Loucy (cell line): ENCODE measurements at regions not wholly inside any gene's neighbourhood (a gene's known extent, or its start where the extent isn't known, plus 50 kb on each side); places are given as distances from the start of the nearest gene placed in this dataset.

Experiments
- H2AFZ ChIP-seq: fragments of 200-600 bp; sonication (generic); 2 replicates; pipeline ENCODE4 v1.6.0; 2016; ENCODE audit warnings: antibody characterized with exemption, mild to moderate bottlenecking, low read length, moderate library complexity
- H3F3A ChIP-seq: fragments of 200-600 bp; 2 replicates; pipeline ENCODE4 v1.6.0; 2016; ENCODE audit warnings: antibody characterized with exemption, low read depth, mild to moderate bottlenecking
- H3K27me3 ChIP-seq: fragments of 200-600 bp; sonication (generic); 2 replicates; pipeline ENCODE4 v1.6.1; 2014; ENCODE audit warnings: low read length, mild to moderate bottlenecking; ENCODE audit not compliant: insufficient read depth, poor library complexity, severe bottlenecking
- H3K36me3 ChIP-seq: fragments of 200-600 bp; sonication (generic); 2 replicates; pipeline ENCODE4 v1.6.1; 2016; ENCODE audit warnings: low read length; ENCODE audit not compliant: insufficient read depth
- H3K4me1 ChIP-seq: fragments of 200-600 bp; sonication (generic); 2 replicates; pipeline ENCODE4 v1.5.1; 2014; ENCODE audit warnings: low read length, mild to moderate bottlenecking; ENCODE audit not compliant: insufficient read depth, poor library complexity, severe bottlenecking
- H3K4me2 ChIP-seq: fragments of 200-600 bp; sonication (generic); 2 replicates; pipeline ENCODE4 v1.6.0; 2014; ENCODE audit warnings: antibody characterized with exemption, low read length, low read depth, mild to moderate bottlenecking; ENCODE audit not compliant: poor library complexity, severe bottlenecking
- H3K4me3 ChIP-seq: fragments of 200-600 bp; sonication (generic); 2 replicates; pipeline ENCODE4 v1.5.1; 2014; ENCODE audit warnings: low read length, mild to moderate bottlenecking, mixed read lengths; ENCODE audit not compliant: poor library complexity, severe bottlenecking
- H3K79me2 ChIP-seq: fragments of 200-600 bp; sonication (generic); 2 replicates; pipeline ENCODE4 v1.6.1; 2014; ENCODE audit warnings: low read length; ENCODE audit not compliant: insufficient read depth
- H3K9ac ChIP-seq: fragments of 200-600 bp; sonication (generic); 2 replicates; pipeline ENCODE4 v1.6.0; 2014; ENCODE audit warnings: mild to moderate bottlenecking, low read depth, low read length, moderate library complexity; ENCODE audit not compliant: poor library complexity, severe bottlenecking
- H3K9me2 ChIP-seq: fragments of 200-600 bp; sonication (generic); replicated peaks from 2 replicates; pipeline ENCODE4 v1.6.1; 2016; ENCODE audit warnings: low read depth, low read length, mixed read lengths
- H3K9me3 ChIP-seq: fragments of 200-600 bp; sonication (generic); 2 replicates; pipeline ENCODE4 v1.6.1; 2014; ENCODE audit warnings: mild to moderate bottlenecking, antibody characterized with exemption, low read length, low read depth; ENCODE audit not compliant: insufficient read depth
- H4K20me1 ChIP-seq: fragments of 200-600 bp; sonication (generic); 2 replicates; pipeline ENCODE4 v1.6.0; 2014; ENCODE audit warnings: antibody characterized with exemption, low read length, mild to moderate bottlenecking; ENCODE audit not compliant: insufficient read depth, poor library complexity, severe bottlenecking
- EZH2phosphoT487 ChIP-seq: fragments of 200-600 bp; IDR thresholded peaks from 2 replicates; pipeline ENCODE4 v1.6.1; 2018; ENCODE audit warnings: antibody characterized with exemption, mild to moderate bottlenecking, moderate library complexity, borderline replicate concordance
- TF ChIP-seq, protein P1 (sequence below): fragments of 200-600 bp; sonication (generic); conservative IDR thresholded peaks from 2 replicates; pipeline ENCODE4 v1.5.1; 2014; ENCODE audit warnings: mild to moderate bottlenecking, antibody characterized with exemption, low read length

GRCh38 chr13:82606008-82606407, 1276.3 kb downstream of the SLITRK1 start:
- Histone ChIP-seq H4K20me1 (no peaks in the 10 kb centered on the region), H3K79me2 (no peaks in the 10 kb centered on the region), H3K4me3 (no peak overlapping the region), H3K4me2 (no peak overlapping the region), H3K27me3 (no peaks in the 10 kb centered on the region), H3K4me1 (no peaks in the 10 kb centered on the region), H3K36me3 (no peaks in the 10 kb centered on the region), H3F3A (no peaks in the 10 kb centered on the region), H3K9me2 (no peaks in the 10 kb centered on the region), H3K9me3 (0 out of 2 replicates have a peak, but pooled peaks cover 6% of the 10 kb centered on the region), H2AFZ (no peak overlapping the region), H3K9ac (no peak overlapping the region)
- TF ChIP-seq, protein P1, sequence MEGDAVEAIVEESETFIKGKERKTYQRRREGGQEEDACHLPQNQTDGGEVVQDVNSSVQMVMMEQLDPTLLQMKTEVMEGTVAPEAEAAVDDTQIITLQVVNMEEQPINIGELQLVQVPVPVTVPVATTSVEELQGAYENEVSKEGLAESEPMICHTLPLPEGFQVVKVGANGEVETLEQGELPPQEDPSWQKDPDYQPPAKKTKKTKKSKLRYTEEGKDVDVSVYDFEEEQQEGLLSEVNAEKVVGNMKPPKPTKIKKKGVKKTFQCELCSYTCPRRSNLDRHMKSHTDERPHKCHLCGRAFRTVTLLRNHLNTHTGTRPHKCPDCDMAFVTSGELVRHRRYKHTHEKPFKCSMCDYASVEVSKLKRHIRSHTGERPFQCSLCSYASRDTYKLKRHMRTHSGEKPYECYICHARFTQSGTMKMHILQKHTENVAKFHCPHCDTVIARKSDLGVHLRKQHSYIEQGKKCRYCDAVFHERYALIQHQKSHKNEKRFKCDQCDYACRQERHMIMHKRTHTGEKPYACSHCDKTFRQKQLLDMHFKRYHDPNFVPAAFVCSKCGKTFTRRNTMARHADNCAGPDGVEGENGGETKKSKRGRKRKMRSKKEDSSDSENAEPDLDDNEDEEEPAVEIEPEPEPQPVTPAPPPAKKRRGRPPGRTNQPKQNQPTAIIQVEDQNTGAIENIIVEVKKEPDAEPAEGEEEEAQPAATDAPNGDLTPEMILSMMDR, result no peak
- TF ChIP-seq EZH2phosphoT487, result no peak

GRCh38 chr13:82597747-82598146, 1284.5 kb downstream of the SLITRK1 start:
- Histone ChIP-seq H3K4me3 (no peak overlapping the region), H4K20me1 (no peaks in the 10 kb centered on the region), H3K9me3 (no peaks in the 10 kb centered on the region), H3F3A (no peaks in the 10 kb centered on the region), H3K27me3 (no peaks in the 10 kb centered on the region), H3K36me3 (no peaks in the 10 kb centered on the region), H3K9me2 (no peaks in the 10 kb centered on the region), H2AFZ (no peak overlapping the region), H3K4me1 (no peaks in the 10 kb centered on the region), H3K4me2 (no peak overlapping the region), H3K79me2 (no peaks in the 10 kb centered on the region), H3K9ac (no peak overlapping the region)
- no peak for TF ChIP-seq EZH2phosphoT487
- TF ChIP-seq, protein P1, result no peak

GRCh38 chr13:82593239-82593638, 1289.0 kb downstream of the SLITRK1 start:
- H3K9me3 ChIP-seq, result no peaks in the 10 kb centered on the region
- no peaks in the 10 kb centered on the region for H3K9me2 ChIP-seq
- H4K20me1 ChIP-seq, result no peaks in the 10 kb centered on the region
- no peaks in the 10 kb centered on the region for H3K27me3 ChIP-seq
- no peak for TF ChIP-seq EZH2phosphoT487
- TF ChIP-seq, protein P1, result no peak
- no peak overlapping the region for H2AFZ ChIP-seq
- H3F3A ChIP-seq, result no peaks in the 10 kb centered on the region
- no peak overlapping the region for H3K9ac ChIP-seq
- no peaks in the 10 kb centered on the region for H3K4me1 ChIP-seq
- H3K36me3 ChIP-seq, result no peaks in the 10 kb centered on the region
- H3K4me3 ChIP-seq, result no peak overlapping the region
- no peak overlapping the region for H3K4me2 ChIP-seq
- H3K79me2 ChIP-seq, result no peaks in the 10 kb centered on the region
